ENCODE measurements at regions not wholly inside any gene's neighbourhood (a gene's known extent, or its start where the extent isn't known, plus 50 kb on each side); places are given as distances from the start of the nearest gene placed in this dataset.

DNA sequence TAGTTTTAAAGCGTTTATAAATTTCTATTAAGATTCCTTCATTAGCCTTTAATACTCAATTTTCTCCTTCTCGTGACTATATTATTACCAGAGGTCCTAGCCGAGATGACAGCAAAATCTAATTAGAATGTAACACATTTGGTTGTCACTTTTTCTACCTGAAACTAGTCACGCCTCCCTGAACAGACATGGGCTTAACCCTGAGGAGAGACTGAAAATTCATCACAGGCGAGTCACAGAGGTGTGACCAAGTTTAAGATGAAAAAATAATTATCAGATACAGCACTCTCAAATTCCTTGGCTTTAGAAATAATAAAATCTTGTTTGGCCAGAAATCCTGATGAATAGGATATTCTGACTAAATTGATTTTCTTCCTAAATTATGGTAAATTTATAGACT, 834.4 kb upstream of the SLC39A10 start:
- no peaks in the 10 kb centered on the region for H3K36me3 ChIP-seq (ENCODE audit: control insufficient read depth in 2 of 3, insufficient read depth in 3 of 3, low read length in 3 of 3)
- TF ChIP-seq, protein P1, sequence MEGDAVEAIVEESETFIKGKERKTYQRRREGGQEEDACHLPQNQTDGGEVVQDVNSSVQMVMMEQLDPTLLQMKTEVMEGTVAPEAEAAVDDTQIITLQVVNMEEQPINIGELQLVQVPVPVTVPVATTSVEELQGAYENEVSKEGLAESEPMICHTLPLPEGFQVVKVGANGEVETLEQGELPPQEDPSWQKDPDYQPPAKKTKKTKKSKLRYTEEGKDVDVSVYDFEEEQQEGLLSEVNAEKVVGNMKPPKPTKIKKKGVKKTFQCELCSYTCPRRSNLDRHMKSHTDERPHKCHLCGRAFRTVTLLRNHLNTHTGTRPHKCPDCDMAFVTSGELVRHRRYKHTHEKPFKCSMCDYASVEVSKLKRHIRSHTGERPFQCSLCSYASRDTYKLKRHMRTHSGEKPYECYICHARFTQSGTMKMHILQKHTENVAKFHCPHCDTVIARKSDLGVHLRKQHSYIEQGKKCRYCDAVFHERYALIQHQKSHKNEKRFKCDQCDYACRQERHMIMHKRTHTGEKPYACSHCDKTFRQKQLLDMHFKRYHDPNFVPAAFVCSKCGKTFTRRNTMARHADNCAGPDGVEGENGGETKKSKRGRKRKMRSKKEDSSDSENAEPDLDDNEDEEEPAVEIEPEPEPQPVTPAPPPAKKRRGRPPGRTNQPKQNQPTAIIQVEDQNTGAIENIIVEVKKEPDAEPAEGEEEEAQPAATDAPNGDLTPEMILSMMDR (IDR thresholded peaks at IDR 0.05; ENCODE audit: borderline replicate concordance, extremely low read depth, insufficient read depth) = no peak
- no peaks in the 10 kb centered on the region for H3K4me1 ChIP-seq (ENCODE audit: control insufficient read depth in 2 of 3, insufficient read depth in 2 of 3, low read depth in 1 of 3, low read length in 3 of 3)
- no peak overlapping the region for H3K27ac ChIP-seq (ENCODE audit: low read depth in 2 of 2, low read length in 2 of 2)
- FAIRE-seq (no peak), DNase-seq (peak in 1 of 5 donors; percentile 0)
- intact Hi-C loops (cut with DNase I) = no loop called here
- no peaks in the 10 kb centered on the region for H3K27me3 ChIP-seq (ENCODE audit: control insufficient read depth, insufficient read depth, low read length)
- no peak overlapping the region for H3K4me3 ChIP-seq (ENCODE audit: low read length in 3 of 3)
- no peak overlapping the region for H3K9ac ChIP-seq (ENCODE audit: low read length in 3 of 3)
- H3K9me3 ChIP-seq (ENCODE audit: control insufficient read depth in 2 of 3, insufficient read depth in 1 of 3, low read length in 3 of 3) = no peaks in the 10 kb centered on the region

DNA sequence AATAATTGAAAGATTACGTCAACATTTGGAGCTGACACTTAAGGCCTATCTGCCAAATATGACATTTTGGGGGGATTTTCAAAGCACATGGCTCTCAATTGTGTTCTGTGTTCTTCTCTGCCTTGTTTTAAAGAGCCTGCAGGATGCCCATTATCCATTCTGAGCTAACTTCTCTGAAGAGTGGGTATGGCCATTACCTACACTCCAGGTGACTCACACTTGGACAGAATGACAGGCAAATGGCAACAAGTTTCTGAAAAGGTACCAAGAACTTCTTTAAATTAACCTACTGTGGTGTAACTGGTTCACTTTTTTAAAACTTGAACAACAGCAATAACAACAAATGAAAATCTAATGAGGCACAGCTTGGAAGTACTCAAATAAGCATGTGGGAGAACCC, 834.9 kb upstream of the SLC39A10 start:
- no peak overlapping the region for H3K9ac ChIP-seq (ENCODE audit: low read length in 3 of 3)
- TF ChIP-seq, protein P1 (IDR thresholded peaks at IDR 0.05; ENCODE audit: borderline replicate concordance, extremely low read depth, insufficient read depth) = no peak
- intact Hi-C loops (cut with DNase I) = no loop called here
- DNase-seq (no peak), FAIRE-seq (no peak)
- H3K4me3 ChIP-seq (ENCODE audit: low read length in 3 of 3) = no peak overlapping the region
- no peaks in the 10 kb centered on the region for H3K4me1 ChIP-seq (ENCODE audit: control insufficient read depth in 2 of 3, insufficient read depth in 2 of 3, low read depth in 1 of 3, low read length in 3 of 3)
- no peaks in the 10 kb centered on the region for H3K36me3 ChIP-seq (ENCODE audit: control insufficient read depth in 2 of 3, insufficient read depth in 3 of 3, low read length in 3 of 3)
- no peak overlapping the region for H3K27ac ChIP-seq (ENCODE audit: low read depth in 2 of 2, low read length in 2 of 2)
- H3K27me3 ChIP-seq (ENCODE audit: control insufficient read depth, insufficient read depth, low read length) = no peaks in the 10 kb centered on the region
- H3K9me3 ChIP-seq (ENCODE audit: control insufficient read depth in 2 of 3, insufficient read depth in 1 of 3, low read length in 3 of 3) = no peaks in the 10 kb centered on the region

DNA sequence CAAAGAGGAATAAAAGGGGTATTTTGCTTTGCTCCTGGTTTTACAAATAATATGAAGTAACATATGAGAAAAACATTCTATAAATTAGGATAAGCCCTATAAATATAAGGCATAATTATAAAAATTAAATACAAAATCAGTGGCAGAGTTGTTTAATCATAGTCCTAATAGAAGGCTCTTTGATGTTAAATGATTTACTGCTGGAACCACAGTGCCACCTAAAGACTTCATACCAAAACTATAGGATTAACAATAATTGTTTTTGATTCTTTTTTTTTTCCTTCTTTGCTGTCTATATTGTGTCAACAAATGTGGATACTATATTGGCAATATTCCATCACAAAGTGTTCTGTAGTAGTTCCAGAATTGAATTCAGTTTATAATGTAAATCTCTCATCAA, 837.7 kb upstream of the SLC39A10 start:
- Histone ChIP-seq H3K27me3 (ENCODE audit: control insufficient read depth, insufficient read depth, low read length) (no peaks in the 10 kb centered on the region), H3K4me1 (ENCODE audit: control insufficient read depth in 2 of 3, insufficient read depth in 2 of 3, low read depth in 1 of 3, low read length in 3 of 3) (no peaks in the 10 kb centered on the region), H3K27ac (ENCODE audit: low read depth in 2 of 2, low read length in 2 of 2) (no peak overlapping the region), H3K4me3 (ENCODE audit: low read length in 3 of 3) (no peak overlapping the region), H3K36me3 (ENCODE audit: control insufficient read depth in 2 of 3, insufficient read depth in 3 of 3, low read length in 3 of 3) (no peaks in the 10 kb centered on the region), H3K9me3 (ENCODE audit: control insufficient read depth in 2 of 3, insufficient read depth in 1 of 3, low read length in 3 of 3) (no peaks in the 10 kb centered on the region), H3K9ac (ENCODE audit: low read length in 3 of 3) (no peak overlapping the region)
- intact Hi-C loops (cut with DNase I) = no loop called here
- peak in 1 of 5 donors; percentile 2 for DNase-seq
- FAIRE-seq = no peak
- TF ChIP-seq, protein P1 (IDR thresholded peaks at IDR 0.05; ENCODE audit: borderline replicate concordance, extremely low read depth, insufficient read depth) = no peak

DNA sequence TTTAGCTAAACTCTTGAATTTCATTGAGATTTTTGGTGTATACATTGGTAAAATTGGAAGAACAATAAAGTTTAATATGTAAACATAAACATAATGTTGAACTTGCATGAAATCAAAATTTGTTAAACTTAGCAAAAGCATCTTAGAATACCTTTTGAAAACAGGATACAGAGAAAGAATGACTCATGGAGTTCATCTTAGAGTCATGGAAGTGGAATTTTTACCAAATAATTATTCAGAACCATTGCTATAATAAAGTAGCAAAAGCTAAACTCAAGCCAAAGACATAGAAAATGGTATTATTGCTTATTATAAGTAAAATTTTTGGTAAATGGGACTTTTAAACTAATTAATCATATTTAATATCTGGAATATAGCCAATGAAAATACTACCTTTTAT, 841.6 kb upstream of the SLC39A10 start:
- no peak overlapping the region for H3K4me3 ChIP-seq (ENCODE audit: low read length in 3 of 3)
- no peak overlapping the region for H3K9ac ChIP-seq (ENCODE audit: low read length in 3 of 3)
- no peaks in the 10 kb centered on the region for H3K27me3 ChIP-seq (ENCODE audit: control insufficient read depth, insufficient read depth, low read length)
- TF ChIP-seq, protein P1 (IDR thresholded peaks at IDR 0.05; ENCODE audit: borderline replicate concordance, extremely low read depth, insufficient read depth) = no peak
- no peaks in the 10 kb centered on the region for H3K36me3 ChIP-seq (ENCODE audit: control insufficient read depth in 2 of 3, insufficient read depth in 3 of 3, low read length in 3 of 3)
- DNase-seq (no peak), FAIRE-seq (no peak)
- intact Hi-C loops (cut with DNase I) = no loop called here
- H3K27ac ChIP-seq (ENCODE audit: low read depth in 2 of 2, low read length in 2 of 2) = no peak overlapping the region
- H3K9me3 ChIP-seq (ENCODE audit: control insufficient read depth in 2 of 3, insufficient read depth in 1 of 3, low read length in 3 of 3) = no peaks in the 10 kb centered on the region
- H3K4me1 ChIP-seq (ENCODE audit: control insufficient read depth in 2 of 3, insufficient read depth in 2 of 3, low read depth in 1 of 3, low read length in 3 of 3) = no peaks in the 10 kb centered on the region
